Astrocyte of the spinal cord (primary cell): ENCODE measurements at regions not wholly inside any gene's neighbourhood (a gene's known extent, or its start where the extent isn't known, plus 50 kb on each side); places are given as distances from the start of the nearest gene placed in this dataset.

ENCODE experiments used
- DNase-seq: peaks from one replicate; pipeline ENCODE4 v3.0.0; 2011; ENCODE audit warnings: low read depth, low spot score
- H3K4me3 ChIP-seq: 2 replicates; pipeline ENCODE4 v1.5.1; 2011; ENCODE audit warnings: low read depth, mild to moderate bottlenecking, low read length, moderate library complexity
- in situ Hi-C: cut with HindIII; loops from 2 replicates; pipeline ENCODE4 v1.10.0; 2017; ENCODE audit warnings: low sequenced_read_pairs
- TF ChIP-seq, protein P1 (sequence below): IDR thresholded peaks from 2 replicates; pipeline ENCODE4 v1.5.1; 2012; ENCODE audit warnings: low read depth, mild to moderate bottlenecking, low read length, inconsistent platforms

- TF ChIP-seq, protein P1, sequence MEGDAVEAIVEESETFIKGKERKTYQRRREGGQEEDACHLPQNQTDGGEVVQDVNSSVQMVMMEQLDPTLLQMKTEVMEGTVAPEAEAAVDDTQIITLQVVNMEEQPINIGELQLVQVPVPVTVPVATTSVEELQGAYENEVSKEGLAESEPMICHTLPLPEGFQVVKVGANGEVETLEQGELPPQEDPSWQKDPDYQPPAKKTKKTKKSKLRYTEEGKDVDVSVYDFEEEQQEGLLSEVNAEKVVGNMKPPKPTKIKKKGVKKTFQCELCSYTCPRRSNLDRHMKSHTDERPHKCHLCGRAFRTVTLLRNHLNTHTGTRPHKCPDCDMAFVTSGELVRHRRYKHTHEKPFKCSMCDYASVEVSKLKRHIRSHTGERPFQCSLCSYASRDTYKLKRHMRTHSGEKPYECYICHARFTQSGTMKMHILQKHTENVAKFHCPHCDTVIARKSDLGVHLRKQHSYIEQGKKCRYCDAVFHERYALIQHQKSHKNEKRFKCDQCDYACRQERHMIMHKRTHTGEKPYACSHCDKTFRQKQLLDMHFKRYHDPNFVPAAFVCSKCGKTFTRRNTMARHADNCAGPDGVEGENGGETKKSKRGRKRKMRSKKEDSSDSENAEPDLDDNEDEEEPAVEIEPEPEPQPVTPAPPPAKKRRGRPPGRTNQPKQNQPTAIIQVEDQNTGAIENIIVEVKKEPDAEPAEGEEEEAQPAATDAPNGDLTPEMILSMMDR: no peak
- in situ Hi-C loops: no loop called here
- no peak for DNase-seq
- no peak overlapping the region for H3K4me3 ChIP-seq
Observed at GRCh38 chr5:118561235-118561634, 427.1 kb downstream of the DTWD2 start.

- H3K4me3 ChIP-seq: no peak overlapping the region
- peak; percentile 16 for DNase-seq
- TF ChIP-seq, protein P1: no peak
- in situ Hi-C loops: no loop called here
Observed at GRCh38 chr5:118558871-118559270, 429.5 kb downstream of the DTWD2 start.

DNA sequence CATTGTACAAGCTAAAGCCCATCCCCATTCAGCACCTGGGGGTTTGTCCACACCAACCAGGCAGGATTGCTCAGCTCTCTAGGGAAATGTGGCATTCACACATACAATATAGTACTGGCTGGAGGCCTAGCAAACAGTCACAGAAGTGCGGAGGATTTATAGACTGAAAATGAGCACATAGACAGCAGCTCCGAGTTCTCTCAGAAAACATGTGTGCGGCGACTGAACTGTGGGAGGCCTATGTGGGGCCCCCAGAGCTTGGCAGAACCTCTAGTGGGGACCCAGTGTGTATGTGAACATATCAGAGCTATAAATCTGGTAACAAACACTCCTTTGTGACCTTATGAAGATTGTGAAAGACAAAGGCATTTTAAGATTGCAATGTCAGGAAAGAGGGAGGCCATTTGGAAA, 431.1 kb downstream of the DTWD2 start:
- TF ChIP-seq, protein P1: no peak
- in situ Hi-C loops: no loop called here
- no peak for DNase-seq
- H3K4me3 ChIP-seq: no peak overlapping the region

GRCh38 chr5:118556792-118557191, 431.6 kb downstream of the DTWD2 start:
- TF ChIP-seq, protein P1: no peak
- in situ Hi-C loops: no loop called here
- DNase-seq: no peak
- no peak overlapping the region for H3K4me3 ChIP-seq

DNA sequence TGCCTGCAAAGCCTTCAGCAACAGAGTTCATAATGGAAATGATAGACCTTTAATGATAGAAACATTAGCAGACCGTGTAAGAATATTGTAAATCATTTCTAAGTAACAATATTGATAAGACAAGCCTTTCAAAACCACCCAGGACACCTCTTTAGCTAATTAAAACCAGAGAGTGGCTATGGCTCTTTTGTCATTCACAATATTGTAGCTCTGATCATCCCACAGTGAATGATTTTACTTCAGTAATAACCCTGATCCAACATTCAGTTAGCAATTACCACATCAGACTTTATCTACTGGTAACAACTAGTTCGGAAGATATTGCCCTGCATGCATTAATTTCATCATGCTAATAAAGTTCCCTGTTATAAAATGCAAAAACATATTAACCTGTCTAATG, 432.6 kb downstream of the DTWD2 start:
- DNase-seq: no peak
- no peak overlapping the region for H3K4me3 ChIP-seq
- TF ChIP-seq, protein P1: no peak
- in situ Hi-C loops: no loop called here

DNA sequence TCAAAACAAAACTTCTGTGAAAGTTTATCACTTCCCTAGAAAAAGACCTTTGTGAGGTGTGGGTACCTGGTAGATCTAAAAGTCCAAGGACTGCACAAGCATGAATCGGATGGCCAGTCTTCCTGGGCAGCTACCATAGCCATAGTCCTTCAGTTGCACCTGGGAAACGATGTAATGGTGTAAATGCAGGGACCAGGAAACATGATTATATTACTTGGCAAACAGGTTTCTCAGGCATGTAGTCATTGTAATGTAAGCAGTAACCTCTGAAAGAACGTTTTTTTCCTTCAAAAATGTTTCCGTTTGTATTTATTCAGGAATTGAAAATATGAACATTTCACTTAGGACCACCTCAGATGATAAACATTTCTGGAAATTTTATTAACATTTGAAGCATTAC, 433.4 kb downstream of the DTWD2 start:
- TF ChIP-seq, protein P1: no peak
- DNase-seq: no peak
- no peak overlapping the region for H3K4me3 ChIP-seq
- in situ Hi-C loops: no loop called here

- in situ Hi-C loops: no loop called here
- no peak overlapping the region for H3K4me3 ChIP-seq
- DNase-seq: no peak
- TF ChIP-seq, protein P1: no peak
Observed at GRCh38 chr5:118554241-118554640, 434.1 kb downstream of the DTWD2 start.
